ENCODE measurements at regions not wholly inside any gene's neighbourhood (a gene's known extent, or its start where the extent isn't known, plus 50 kb on each side); places are given as distances from the start of the nearest gene placed in this dataset.
"Not testable (repeated sequence)": the region's sequence is repeated elsewhere in the genome, so short reads cannot be mapped to it uniquely, and the experiment has no call there.

GRCh38 chr22:33986167-33986771 is 66.0 kb upstream of the LARGE1 start:
- H3K27me3 Mint-ChIP-seq, result peaks cover 1% of the 10 kb centered on the region
- H3K36me3 Mint-ChIP-seq, result no peaks in the 10 kb centered on the region
- no peak for TF ChIP-seq CTCF (conservative IDR thresholded peaks at IDR 0.05)
- no peak overlapping the region for H3K4me3 Mint-ChIP-seq
- DNase-seq (ENCODE audit: extremely low spot score, unreplicated experiment), result no peak
- no peaks in the 10 kb centered on the region for H3K9me3 Mint-ChIP-seq
- H3K27ac Mint-ChIP-seq, result no peak overlapping the region
- peaks cover 20% of the 10 kb centered on the region for H3K4me1 Mint-ChIP-seq (ENCODE audit: unreplicated experiment)

- peaks cover 4% of the 10 kb centered on the region for H3K27me3 Mint-ChIP-seq
- DNase-seq (ENCODE audit: extremely low spot score, unreplicated experiment), result no peak
- no peaks in the 10 kb centered on the region for H3K36me3 Mint-ChIP-seq
- H3K4me1 Mint-ChIP-seq (ENCODE audit: unreplicated experiment), result peaks cover 27% of the 10 kb centered on the region
- no peaks in the 10 kb centered on the region for H3K9me3 Mint-ChIP-seq
- no peak for TF ChIP-seq CTCF (conservative IDR thresholded peaks at IDR 0.05)
- H3K4me3 Mint-ChIP-seq, result no peak overlapping the region
- H3K27ac Mint-ChIP-seq, result no peak overlapping the region
These were observed 66.7 kb upstream of the LARGE1 start for GRCh38 chr22:33986954-33987353.

- DNase-seq (ENCODE audit: extremely low spot score, unreplicated experiment); H3K36me3 Mint-ChIP-seq; H3K4me3 Mint-ChIP-seq; H3K27me3 Mint-ChIP-seq; H3K27ac Mint-ChIP-seq; H3K9me3 Mint-ChIP-seq: not testable (repeated sequence)
- H3K4me1 Mint-ChIP-seq (ENCODE audit: unreplicated experiment), result peaks cover 25% of the 10 kb centered on the region
These were observed 69.0 kb upstream of the LARGE1 start for GRCh38 chr22:33989263-33989662.

GRCh38 chr22:33991620-33992019 is 71.3 kb upstream of the LARGE1 start:
- H3K4me1 Mint-ChIP-seq (ENCODE audit: unreplicated experiment), result peaks cover 17% of the 10 kb centered on the region
- peaks cover 4% of the 10 kb centered on the region for H3K27me3 Mint-ChIP-seq
- H3K27ac Mint-ChIP-seq, result no peak overlapping the region
- no peak for DNase-seq (ENCODE audit: extremely low spot score, unreplicated experiment)
- no peaks in the 10 kb centered on the region for H3K9me3 Mint-ChIP-seq
- no peak for TF ChIP-seq CTCF (conservative IDR thresholded peaks at IDR 0.05)
- no peaks in the 10 kb centered on the region for H3K36me3 Mint-ChIP-seq
- H3K4me3 Mint-ChIP-seq, result no peak overlapping the region

- Mint-ChIP-seq H3K4me1 (ENCODE audit: unreplicated experiment) (peaks cover 2% of the 10 kb centered on the region), H3K4me3 (no peak overlapping the region), H3K36me3 (no peaks in the 10 kb centered on the region), H3K27ac (no peak overlapping the region), H3K27me3 (no peaks in the 10 kb centered on the region), H3K9me3 (peaks cover 6% of the 10 kb centered on the region)
- no peak for DNase-seq (ENCODE audit: extremely low spot score, unreplicated experiment)
- TF ChIP-seq CTCF (conservative IDR thresholded peaks at IDR 0.05), result no peak
These were observed 76.5 kb upstream of the LARGE1 start for GRCh38 chr22:33996824-33997223.

GRCh38 chr22:34000879-34001526 is 80.7 kb upstream of the LARGE1 start:
- DNase-seq (ENCODE audit: extremely low spot score, unreplicated experiment), result no peak
- Mint-ChIP-seq H3K4me1 (ENCODE audit: unreplicated experiment) (no peaks in the 10 kb centered on the region), H3K27me3 (no peaks in the 10 kb centered on the region), H3K4me3 (no peak overlapping the region), H3K9me3 (peaks cover 6% of the 10 kb centered on the region), H3K27ac (no peak overlapping the region), H3K36me3 (no peaks in the 10 kb centered on the region)
- no peak for TF ChIP-seq CTCF (conservative IDR thresholded peaks at IDR 0.05)
